ENCODE measurements at regions not wholly inside any gene's neighbourhood (a gene's known extent, or its start where the extent isn't known, plus 50 kb on each side); places are given as distances from the start of the nearest gene placed in this dataset.

DNA sequence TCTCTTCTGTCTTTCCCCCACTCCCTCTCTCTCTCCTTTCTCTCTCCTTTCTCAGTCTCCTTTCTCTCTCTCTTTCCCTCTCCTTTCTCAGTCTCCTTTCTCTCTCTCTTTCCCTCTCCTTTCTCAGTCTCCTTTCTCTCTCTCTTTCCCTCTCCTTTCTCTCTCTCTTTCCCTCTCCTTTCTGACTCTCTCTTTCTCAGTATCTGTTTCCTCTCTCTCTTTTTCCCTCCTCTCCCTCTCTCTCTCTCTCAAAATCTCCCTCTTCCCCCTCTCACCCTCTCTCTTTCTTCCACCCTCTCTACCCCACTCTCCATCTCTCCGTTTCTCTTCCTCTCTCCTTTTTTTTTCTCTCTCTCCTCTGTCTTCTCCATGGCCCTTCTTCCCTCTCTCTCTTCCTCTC is 258.8 kb downstream of the ASMT start:
- TF ChIP-seq, protein P1, sequence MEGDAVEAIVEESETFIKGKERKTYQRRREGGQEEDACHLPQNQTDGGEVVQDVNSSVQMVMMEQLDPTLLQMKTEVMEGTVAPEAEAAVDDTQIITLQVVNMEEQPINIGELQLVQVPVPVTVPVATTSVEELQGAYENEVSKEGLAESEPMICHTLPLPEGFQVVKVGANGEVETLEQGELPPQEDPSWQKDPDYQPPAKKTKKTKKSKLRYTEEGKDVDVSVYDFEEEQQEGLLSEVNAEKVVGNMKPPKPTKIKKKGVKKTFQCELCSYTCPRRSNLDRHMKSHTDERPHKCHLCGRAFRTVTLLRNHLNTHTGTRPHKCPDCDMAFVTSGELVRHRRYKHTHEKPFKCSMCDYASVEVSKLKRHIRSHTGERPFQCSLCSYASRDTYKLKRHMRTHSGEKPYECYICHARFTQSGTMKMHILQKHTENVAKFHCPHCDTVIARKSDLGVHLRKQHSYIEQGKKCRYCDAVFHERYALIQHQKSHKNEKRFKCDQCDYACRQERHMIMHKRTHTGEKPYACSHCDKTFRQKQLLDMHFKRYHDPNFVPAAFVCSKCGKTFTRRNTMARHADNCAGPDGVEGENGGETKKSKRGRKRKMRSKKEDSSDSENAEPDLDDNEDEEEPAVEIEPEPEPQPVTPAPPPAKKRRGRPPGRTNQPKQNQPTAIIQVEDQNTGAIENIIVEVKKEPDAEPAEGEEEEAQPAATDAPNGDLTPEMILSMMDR (IDR thresholded peaks at IDR 0.05; ENCODE audit: insufficient read depth, low read length) = no peak
- TF ChIP-seq SPI1 (IDR thresholded peaks at IDR 0.05; ENCODE audit: borderline replicate concordance, low read depth) (no peak), GABPA (IDR thresholded peaks at IDR 0.05; ENCODE audit: low read depth) (no peak), POLR2AphosphoS5 (IDR thresholded peaks at IDR 0.05; ENCODE audit: low read depth) (no peak)
- TF ChIP-seq, protein P2, sequence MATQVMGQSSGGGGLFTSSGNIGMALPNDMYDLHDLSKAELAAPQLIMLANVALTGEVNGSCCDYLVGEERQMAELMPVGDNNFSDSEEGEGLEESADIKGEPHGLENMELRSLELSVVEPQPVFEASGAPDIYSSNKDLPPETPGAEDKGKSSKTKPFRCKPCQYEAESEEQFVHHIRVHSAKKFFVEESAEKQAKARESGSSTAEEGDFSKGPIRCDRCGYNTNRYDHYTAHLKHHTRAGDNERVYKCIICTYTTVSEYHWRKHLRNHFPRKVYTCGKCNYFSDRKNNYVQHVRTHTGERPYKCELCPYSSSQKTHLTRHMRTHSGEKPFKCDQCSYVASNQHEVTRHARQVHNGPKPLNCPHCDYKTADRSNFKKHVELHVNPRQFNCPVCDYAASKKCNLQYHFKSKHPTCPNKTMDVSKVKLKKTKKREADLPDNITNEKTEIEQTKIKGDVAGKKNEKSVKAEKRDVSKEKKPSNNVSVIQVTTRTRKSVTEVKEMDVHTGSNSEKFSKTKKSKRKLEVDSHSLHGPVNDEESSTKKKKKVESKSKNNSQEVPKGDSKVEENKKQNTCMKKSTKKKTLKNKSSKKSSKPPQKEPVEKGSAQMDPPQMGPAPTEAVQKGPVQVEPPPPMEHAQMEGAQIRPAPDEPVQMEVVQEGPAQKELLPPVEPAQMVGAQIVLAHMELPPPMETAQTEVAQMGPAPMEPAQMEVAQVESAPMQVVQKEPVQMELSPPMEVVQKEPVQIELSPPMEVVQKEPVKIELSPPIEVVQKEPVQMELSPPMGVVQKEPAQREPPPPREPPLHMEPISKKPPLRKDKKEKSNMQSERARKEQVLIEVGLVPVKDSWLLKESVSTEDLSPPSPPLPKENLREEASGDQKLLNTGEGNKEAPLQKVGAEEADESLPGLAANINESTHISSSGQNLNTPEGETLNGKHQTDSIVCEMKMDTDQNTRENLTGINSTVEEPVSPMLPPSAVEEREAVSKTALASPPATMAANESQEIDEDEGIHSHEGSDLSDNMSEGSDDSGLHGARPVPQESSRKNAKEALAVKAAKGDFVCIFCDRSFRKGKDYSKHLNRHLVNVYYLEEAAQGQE (IDR thresholded peaks at IDR 0.05; ENCODE audit: insufficient replicate concordance, low read depth) = no peak
- Histone ChIP-seq H3K4me3 (replicated peaks; ENCODE audit: insufficient read depth, low read length) (no peak overlapping the region), H3K27ac (replicated peaks) (no peak overlapping the region), H3K27me3 (ENCODE audit: insufficient read depth, poor library complexity, severe bottlenecking) (no peaks in the 10 kb centered on the region)
- no peak for DNase-seq (ENCODE audit: low read depth in 1 of 2, low spot score in 1 of 2)

DNA sequence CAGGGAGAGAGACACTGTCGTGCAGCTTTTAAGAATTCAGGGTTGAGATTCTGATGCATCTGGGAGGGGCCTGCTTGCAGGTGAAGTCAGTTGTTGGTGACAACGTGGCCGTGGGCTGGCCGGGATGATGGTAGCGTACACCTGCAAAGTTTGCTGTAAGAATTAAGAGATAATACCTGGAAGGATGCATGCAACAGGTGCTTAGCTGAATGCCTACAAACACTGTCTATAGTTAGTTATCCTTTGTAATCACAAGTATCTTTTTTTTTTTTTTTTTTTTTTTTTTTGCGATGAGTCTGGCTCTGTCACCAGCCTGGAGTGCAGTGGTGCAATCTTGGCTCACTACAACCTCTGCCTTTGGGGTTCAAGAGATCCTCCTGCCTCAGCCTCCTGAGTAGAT is 259.6 kb downstream of the ASMT start:
- no peaks in the 10 kb centered on the region for H3K27me3 ChIP-seq (ENCODE audit: insufficient read depth, poor library complexity, severe bottlenecking)
- DNase-seq (ENCODE audit: low read depth in 1 of 2, low spot score in 1 of 2) = no peak
- H3K27ac ChIP-seq (replicated peaks) = no peak overlapping the region
- TF ChIP-seq, protein P2 (IDR thresholded peaks at IDR 0.05; ENCODE audit: insufficient replicate concordance, low read depth) = no peak
- TF ChIP-seq POLR2AphosphoS5 (IDR thresholded peaks at IDR 0.05; ENCODE audit: low read depth) (no peak), SPI1 (IDR thresholded peaks at IDR 0.05; ENCODE audit: borderline replicate concordance, low read depth) (no peak), GABPA (IDR thresholded peaks at IDR 0.05; ENCODE audit: low read depth) (no peak)
- H3K4me3 ChIP-seq (replicated peaks; ENCODE audit: insufficient read depth, low read length) = no peak overlapping the region

DNA sequence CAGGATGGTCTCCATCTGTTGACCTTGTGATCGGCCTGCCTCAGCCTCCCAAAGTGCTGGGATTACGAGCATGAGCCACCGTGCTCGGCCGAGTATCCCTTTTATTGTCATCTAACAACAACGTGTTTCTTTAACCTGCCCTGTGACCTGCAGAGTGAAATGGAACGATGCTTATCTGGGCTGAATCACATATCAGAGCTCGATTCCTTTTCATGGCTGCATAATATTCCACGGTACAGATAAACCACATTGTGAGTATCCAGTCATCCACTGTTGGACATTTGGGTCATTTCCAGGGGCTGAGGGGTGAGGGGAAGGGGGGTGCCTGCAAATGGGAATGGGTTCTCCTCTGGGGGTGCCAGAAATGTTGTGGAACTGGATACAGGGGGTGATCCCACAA is 260.0 kb downstream of the ASMT start:
- Histone ChIP-seq H3K4me3 (replicated peaks; ENCODE audit: insufficient read depth, low read length) (no peak overlapping the region), H3K27me3 (ENCODE audit: insufficient read depth, poor library complexity, severe bottlenecking) (no peaks in the 10 kb centered on the region), H3K27ac (replicated peaks) (no peak overlapping the region)
- no peak for TF ChIP-seq GABPA (IDR thresholded peaks at IDR 0.05; ENCODE audit: low read depth)
- TF ChIP-seq SPI1 (IDR thresholded peaks at IDR 0.05; ENCODE audit: borderline replicate concordance, low read depth) = no peak
- no peak for TF ChIP-seq POLR2AphosphoS5 (IDR thresholded peaks at IDR 0.05; ENCODE audit: low read depth)
- no peak for DNase-seq (ENCODE audit: low read depth in 1 of 2, low spot score in 1 of 2)

DNA sequence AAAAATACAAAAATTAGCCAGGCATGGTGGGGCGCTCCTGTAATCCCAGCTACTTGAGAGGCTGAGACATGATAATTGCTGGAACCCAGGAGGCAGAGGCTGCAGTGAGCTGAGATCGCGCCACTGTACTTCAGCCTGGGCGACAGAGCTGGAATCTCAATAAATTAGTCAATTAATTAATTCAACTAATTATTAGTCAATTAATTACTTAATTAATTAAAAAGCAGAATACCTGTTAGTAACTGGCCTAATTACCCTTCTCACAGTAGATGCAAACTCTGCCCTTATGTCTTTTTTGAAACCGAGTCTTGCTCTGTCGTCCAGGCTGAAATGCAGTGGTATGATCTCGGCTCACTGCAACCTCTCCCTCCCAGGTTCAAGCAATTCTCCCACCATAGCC is 261.2 kb downstream of the ASMT start:
- TF ChIP-seq GABPA (IDR thresholded peaks at IDR 0.05; ENCODE audit: low read depth) (no peak), POLR2AphosphoS5 (IDR thresholded peaks at IDR 0.05; ENCODE audit: low read depth) (no peak), SPI1 (IDR thresholded peaks at IDR 0.05; ENCODE audit: borderline replicate concordance, low read depth) (no peak)
- TF ChIP-seq, protein P1 (IDR thresholded peaks at IDR 0.05; ENCODE audit: insufficient read depth, low read length) = no peak
- TF ChIP-seq, protein P2 (IDR thresholded peaks at IDR 0.05; ENCODE audit: insufficient replicate concordance, low read depth) = no peak
- Histone ChIP-seq H3K27me3 (ENCODE audit: insufficient read depth, poor library complexity, severe bottlenecking) (no peaks in the 10 kb centered on the region), H3K4me3 (replicated peaks; ENCODE audit: insufficient read depth, low read length) (no peak overlapping the region), H3K27ac (replicated peaks) (no peak overlapping the region)
- no peak for DNase-seq (ENCODE audit: low read depth in 1 of 2, low spot score in 1 of 2)
